Muscle layer of duodenum (tissue), 2 donors: ENCODE measurements at regions not wholly inside any gene's neighbourhood (a gene's known extent, or its start where the extent isn't known, plus 50 kb on each side); places are given as distances from the start of the nearest gene placed in this dataset.
A peak's percentile ranks its signal among the peaks of the same experiment; 100 is the strongest.
"Not testable (repeated sequence)": the region's sequence is repeated elsewhere in the genome, so short reads cannot be mapped to it uniquely, and the experiment has no call there.

Source experiments
- H3K27ac ChIP-seq: one replicate; pipeline ENCODE4 v1.7.0; 2013; ENCODE audit warnings: mild to moderate bottlenecking, low read length
- H3K27me3 ChIP-seq: one replicate; pipeline ENCODE4 v1.7.0; 2013; ENCODE audit warnings: low read depth, mild to moderate bottlenecking, control low read depth, low read length
- H3K36me3 ChIP-seq, 2 donors: one replicate each; pipeline ENCODE4 v1.7.0; 2013; ENCODE audit warnings: low read length in 2 of 2, control low read depth in 1 of 2, mild to moderate bottlenecking in 1 of 2; ENCODE audit not compliant: insufficient read depth in 2 of 2, control insufficient read depth in 1 of 2
- H3K4me1 ChIP-seq, 2 donors: one replicate each; pipeline ENCODE4 v1.7.0; 2013; ENCODE audit warnings: low read length in 2 of 2, mild to moderate bottlenecking in 2 of 2, control low read depth in 1 of 2, moderate library complexity in 1 of 2; ENCODE audit not compliant: insufficient read depth in 2 of 2, control insufficient read depth in 1 of 2
- H3K4me3 ChIP-seq, 2 donors: one replicate each; pipeline ENCODE4 v1.7.0; 2013; ENCODE audit warnings: low read length in 2 of 2, low read depth in 1 of 2, mild to moderate bottlenecking in 1 of 2
- H3K9me3 ChIP-seq, 2 donors: one replicate each; pipeline ENCODE4 v1.7.0; 2013; ENCODE audit warnings: low read length in 2 of 2, control low read depth in 1 of 2, mild to moderate bottlenecking in 1 of 2; ENCODE audit not compliant: control insufficient read depth in 1 of 2
- donor health status: healthy.

DNA sequence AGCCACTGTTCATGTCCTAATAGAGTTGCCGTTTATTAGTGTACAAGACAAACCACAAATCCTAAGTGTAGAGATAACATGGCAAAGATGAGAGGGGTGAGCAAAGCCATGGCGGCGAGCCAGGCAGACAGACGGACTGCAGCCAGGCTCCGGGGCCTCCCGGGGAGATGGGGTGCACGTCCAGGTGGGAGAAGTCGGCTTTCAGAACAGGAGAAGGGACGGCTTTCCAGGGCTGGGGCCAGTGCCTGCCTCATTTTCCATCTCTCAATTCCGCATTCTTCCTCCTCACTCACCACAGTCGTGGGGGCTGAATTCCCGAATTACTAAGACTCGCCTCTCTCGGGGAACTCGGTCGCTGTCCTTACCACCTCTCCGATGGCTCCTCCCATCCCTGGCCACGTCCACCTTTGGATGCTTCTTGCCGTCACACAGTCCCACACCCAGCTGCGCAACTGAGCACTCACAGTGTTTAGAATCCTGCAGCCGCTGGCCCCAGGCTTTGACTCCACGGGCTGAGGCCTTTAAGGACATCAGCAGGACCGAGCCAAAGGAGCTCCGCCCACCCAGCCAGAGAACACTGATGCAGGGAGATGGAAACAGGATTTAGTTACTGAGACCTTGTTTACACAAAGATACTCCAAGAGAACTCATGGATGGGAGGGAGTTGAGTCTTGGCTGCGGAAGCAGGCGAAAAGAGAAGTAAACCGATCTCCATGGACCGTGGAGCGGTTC lies 59.7 kb downstream of the RNF112 start:
- Histone ChIP-seq H3K27ac (peak overlapping the region; percentile 75), H3K9me3 (no peaks in the 10 kb centered on the region), H3K4me3 (peak overlapping the region; percentile 33 to 40), H3K36me3 (no peaks in the 10 kb centered on the region), H3K4me1 (peaks cover 0 to 8% of the 10 kb centered on the region in 2 donors), H3K27me3 (no peaks in the 10 kb centered on the region)

DNA sequence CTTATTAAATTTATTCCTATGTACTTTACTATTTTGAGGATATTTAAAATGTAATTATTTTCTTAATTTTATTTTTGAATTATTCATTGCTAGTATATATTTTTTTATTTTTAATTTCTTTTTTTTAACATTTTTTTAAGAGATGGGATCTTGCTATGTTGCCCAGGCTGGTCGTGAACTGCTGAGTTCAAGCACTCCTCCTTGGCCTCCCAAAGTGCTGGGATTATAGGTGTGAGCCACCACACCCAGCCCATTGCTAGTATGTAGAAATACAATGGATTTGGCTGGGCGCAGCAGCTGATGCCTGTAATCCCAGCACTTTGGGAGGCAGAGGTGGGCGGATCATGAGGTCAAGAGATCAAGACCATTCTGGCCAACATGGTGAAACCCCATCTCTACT lies 59.2 kb upstream of the SLC47A1 start:
- H3K4me3 ChIP-seq, H3K27ac ChIP-seq, H3K36me3 ChIP-seq, H3K27me3 ChIP-seq, H3K9me3 ChIP-seq, H3K4me1 ChIP-seq: not testable (repeated sequence)

DNA sequence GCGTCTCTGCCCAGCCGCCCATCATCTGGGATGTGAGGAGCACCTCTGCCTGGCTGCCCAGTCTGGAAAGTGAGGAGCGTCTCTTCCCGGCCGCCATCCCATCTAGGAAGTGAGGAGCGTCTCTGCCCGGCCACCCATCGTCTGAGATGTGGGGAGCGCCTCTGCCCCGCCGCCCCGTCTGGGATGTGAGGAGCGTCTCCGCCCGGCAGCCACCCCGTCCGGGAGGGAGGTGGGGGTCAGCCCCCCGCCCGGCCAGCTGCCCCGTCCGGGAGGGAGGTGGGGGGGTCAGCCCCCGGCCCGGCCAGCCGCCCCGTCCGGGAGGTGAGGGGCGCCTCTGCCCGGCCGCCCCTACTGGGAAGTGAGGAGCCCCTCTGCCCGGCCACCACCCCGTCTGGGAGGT lies 57.9 kb upstream of the SLC47A1 start:
- H3K9me3 ChIP-seq, H3K27ac ChIP-seq, H3K36me3 ChIP-seq, H3K27me3 ChIP-seq, H3K4me1 ChIP-seq, H3K4me3 ChIP-seq: not testable (repeated sequence)

DNA sequence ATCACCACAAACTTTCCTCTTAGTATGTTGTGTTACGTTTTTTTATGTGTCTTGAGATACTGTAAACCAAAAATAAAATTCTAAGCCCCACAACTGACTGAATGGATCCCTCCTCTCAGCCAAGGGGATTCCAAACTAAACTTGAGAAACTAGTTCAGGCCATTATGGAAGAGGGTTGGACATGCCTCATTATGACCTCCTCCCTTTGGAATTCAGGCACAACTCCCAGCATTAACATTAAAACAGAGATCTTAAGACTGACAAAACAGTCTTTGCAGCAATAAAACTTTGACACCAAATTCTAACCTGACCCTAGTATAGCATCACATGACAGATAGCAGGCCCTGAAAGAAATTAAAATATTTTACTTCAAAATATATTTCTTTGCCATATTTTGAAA lies 51.1 kb upstream of the SLC47A1 start:
- H3K4me3 ChIP-seq = no peak overlapping the region
- H3K27ac ChIP-seq = no peak overlapping the region
- no peaks in the 10 kb centered on the region for H3K36me3 ChIP-seq
- H3K9me3 ChIP-seq = no peaks in the 10 kb centered on the region
- no peaks in the 10 kb centered on the region for H3K27me3 ChIP-seq
- peaks cover 0 to 18% of the 10 kb centered on the region in 2 donors for H3K4me1 ChIP-seq
